ENCODE measurements at regions not wholly inside any gene's neighbourhood (a gene's known extent, or its start where the extent isn't known, plus 50 kb on each side); places are given as distances from the start of the nearest gene placed in this dataset.

DNA sequence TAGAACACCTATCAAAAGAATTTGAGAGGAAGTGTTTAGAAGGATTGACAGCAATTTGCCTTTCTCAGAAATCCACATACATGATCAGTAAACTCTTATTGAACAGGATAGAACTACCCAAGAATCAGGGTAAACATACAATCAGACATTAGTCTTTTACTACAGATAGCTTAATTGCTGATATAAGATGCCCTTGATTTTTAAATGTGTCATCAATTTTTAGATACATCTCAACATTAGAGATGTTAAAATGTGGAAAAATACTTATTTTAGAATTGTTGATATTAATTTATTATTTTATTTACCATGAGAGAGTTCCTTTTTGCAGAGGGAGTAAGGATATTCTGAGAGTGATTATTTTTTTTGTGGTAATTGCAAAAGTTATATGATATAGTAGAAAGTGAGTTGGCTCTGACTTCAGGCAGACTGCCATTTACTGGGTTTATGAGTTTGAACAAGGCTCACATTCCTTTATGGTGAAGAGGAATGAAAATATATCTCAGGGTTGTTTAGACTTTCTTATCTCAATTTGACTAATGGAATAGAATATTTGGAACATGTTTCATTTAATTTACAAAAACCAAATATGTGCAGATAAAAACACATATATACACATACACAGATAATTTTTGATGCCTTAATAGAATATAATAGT, 302.8 kb upstream of the GOLIM4 start:
- in situ Hi-C loops (cut with HindIII; ENCODE audit: low pct_unique_long_range_greater_than_20kb, low sequenced_read_pairs) = no loop called here
- no peak for TF ChIP-seq JUND (IDR thresholded peaks at IDR 0.05; ENCODE audit: low read depth)
- no peak for DNase-seq (ENCODE audit: low read depth in 1 of 2, low spot score in 1 of 2)

DNA sequence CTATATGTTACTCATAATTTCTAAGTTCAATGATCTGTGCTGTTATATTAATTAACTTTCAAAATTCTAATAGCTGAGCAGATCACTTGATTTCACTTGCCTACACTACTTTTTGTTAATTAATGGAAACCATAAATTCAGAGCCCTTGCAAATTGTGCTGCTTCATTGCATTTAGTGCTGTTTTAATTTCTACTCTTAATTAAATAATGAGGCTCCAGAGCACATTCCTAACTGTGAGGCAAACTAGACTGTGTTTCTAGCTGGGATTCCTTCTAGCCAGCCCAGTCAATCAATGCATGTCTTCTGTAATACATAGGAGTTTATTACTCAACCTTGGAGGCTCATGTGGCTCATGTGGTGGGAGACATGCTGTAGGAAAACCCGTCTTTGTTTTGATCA, 301.1 kb upstream of the GOLIM4 start:
- TF ChIP-seq JUND (IDR thresholded peaks at IDR 0.05; ENCODE audit: low read depth) = no peak
- in situ Hi-C loops (cut with HindIII; ENCODE audit: low pct_unique_long_range_greater_than_20kb, low sequenced_read_pairs) = no loop called here
- DNase-seq (ENCODE audit: low read depth in 1 of 2, low spot score in 1 of 2) = no peak

DNA sequence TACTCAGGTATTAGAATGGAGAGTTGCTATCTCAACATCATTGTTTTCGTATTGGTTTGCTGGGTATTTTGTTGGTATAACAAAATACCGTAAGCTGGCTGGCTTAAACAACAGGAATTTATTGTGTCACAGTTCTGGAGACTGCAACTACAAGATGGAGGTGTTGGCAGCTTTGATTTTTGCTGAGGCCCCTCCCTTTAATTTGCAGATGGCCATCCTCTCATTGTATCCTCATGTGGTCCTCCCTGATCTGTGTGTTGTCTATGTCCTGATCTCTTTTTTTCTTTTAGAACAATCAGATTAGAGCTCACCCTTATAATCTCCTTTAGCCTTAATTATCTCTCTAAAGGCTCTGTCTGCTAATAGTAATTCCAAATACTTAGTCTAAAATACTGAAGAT, 299.8 kb upstream of the GOLIM4 start:
- DNase-seq (ENCODE audit: low read depth in 1 of 2, low spot score in 1 of 2) = no peak
- TF ChIP-seq JUND (IDR thresholded peaks at IDR 0.05; ENCODE audit: low read depth) = no peak
- in situ Hi-C loops (cut with HindIII; ENCODE audit: low pct_unique_long_range_greater_than_20kb, low sequenced_read_pairs) = no loop called here

DNA sequence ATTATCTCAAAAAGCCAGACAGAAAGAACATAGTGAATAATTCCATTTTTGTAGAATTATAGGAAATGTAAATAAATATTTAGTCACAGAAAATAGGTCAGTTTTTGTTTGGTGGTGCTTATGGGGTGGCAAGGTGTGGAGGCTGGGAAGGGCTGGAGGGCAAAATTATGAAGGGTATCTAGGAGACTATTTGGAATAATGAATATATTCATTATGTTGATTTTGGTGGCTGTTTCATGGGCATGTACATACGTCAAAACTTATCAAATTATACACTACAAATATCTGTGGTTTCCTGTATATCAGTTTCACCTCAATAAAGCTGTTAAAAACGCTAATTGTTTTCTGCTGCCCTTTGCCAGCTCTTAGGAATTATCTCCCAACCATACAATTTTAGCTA, 298.7 kb upstream of the GOLIM4 start:
- no peak for DNase-seq (ENCODE audit: low read depth in 1 of 2, low spot score in 1 of 2)
- in situ Hi-C loops (cut with HindIII; ENCODE audit: low pct_unique_long_range_greater_than_20kb, low sequenced_read_pairs) = no loop called here
- no peak for TF ChIP-seq JUND (IDR thresholded peaks at IDR 0.05; ENCODE audit: low read depth)

DNA sequence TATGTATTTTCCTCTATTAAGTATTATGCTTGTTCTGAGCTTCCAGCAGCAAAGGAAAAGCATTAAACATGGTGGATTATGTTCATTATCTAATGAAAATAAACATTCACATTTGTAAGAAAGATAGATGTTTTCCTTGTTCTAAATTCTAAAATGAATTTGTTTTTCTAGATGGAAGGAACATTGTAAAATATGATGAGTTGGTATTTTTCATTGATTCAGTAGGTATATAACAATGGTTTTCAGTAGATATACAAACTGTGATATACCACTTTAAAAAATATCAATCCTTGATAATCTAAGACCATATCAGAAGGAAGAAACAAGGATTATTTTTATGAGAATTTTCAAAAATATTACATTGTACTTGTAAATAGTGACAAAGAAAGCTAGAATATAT, 290.6 kb upstream of the GOLIM4 start:
- in situ Hi-C loops (cut with HindIII; ENCODE audit: low pct_unique_long_range_greater_than_20kb, low sequenced_read_pairs) = no loop called here
- no peak for DNase-seq (ENCODE audit: low read depth in 1 of 2, low spot score in 1 of 2)
- TF ChIP-seq JUND (IDR thresholded peaks at IDR 0.05; ENCODE audit: low read depth) = no peak

DNA sequence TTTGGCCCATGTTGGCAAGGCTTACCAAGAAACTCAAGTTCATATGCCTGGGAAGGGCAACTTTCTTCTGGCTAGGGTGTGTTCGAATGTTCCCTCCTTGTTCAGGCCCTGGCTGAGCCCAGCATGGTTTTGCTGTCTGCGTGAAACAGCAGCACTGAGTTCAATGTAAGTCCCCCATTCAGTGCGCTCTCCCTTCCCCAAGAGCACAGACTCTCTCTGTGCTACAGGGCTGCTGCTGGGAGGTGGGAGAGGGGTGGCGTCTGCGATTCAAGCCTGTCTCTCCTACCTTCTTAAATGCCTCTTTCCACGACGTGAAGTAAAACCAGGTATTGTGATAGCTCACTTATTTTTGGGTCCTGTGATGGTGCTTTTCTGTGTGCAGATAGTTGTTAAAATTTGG, 289.3 kb upstream of the GOLIM4 start:
- in situ Hi-C loops (cut with HindIII; ENCODE audit: low pct_unique_long_range_greater_than_20kb, low sequenced_read_pairs) = no loop called here

DNA sequence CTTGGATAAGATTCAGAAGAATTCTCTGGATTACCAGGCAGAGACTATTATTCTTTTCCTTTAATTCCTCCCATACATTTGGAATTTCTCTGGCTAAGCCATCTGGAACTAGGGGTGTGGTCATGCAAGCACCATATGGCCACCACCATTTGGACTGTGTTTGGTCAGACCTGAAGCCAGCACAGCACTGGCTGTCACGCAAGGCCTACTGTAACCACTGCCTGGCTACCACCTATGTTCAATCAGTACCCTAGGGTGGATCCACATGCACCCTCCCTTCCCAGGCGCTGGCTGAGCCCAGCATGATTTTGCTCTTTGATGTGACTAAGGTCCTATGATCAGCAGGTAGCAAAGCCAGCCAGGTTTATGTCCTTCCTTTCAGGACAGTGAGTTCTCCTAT, 287.8 kb upstream of the GOLIM4 start:
- in situ Hi-C loops (cut with HindIII; ENCODE audit: low pct_unique_long_range_greater_than_20kb, low sequenced_read_pairs) = no loop called here
- no peak for TF ChIP-seq JUND (IDR thresholded peaks at IDR 0.05; ENCODE audit: low read depth)
- no peak for DNase-seq (ENCODE audit: low read depth in 1 of 2, low spot score in 1 of 2)

More for the DNA sequence above, 289.3 kb upstream of the GOLIM4 start:
- no peak for TF ChIP-seq JUND (IDR thresholded peaks at IDR 0.05; ENCODE audit: low read depth)
- DNase-seq (ENCODE audit: low read depth in 1 of 2, low spot score in 1 of 2) = no peak

DNA sequence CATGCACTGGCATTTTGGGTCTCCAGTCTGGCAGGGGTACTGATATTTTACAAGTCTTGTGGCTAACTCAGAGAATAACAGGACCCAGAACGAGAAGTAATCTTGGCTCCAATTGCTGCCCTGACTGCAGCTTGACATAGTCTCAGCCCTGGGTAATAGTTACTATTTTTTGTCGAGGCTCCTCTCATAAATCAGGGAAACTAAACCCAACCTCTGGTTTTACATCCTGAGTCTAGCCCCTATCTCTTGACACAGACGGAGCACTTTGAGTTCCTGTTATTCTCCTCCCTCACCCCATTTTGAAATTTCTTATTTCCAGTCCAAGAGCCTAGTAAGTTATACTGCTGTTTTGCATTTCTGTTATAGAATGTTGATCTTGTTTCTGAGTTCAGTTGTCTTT, 276.1 kb upstream of the GOLIM4 start:
- no peak for DNase-seq (ENCODE audit: low read depth in 1 of 2, low spot score in 1 of 2)
- in situ Hi-C loops (cut with HindIII; ENCODE audit: low pct_unique_long_range_greater_than_20kb, low sequenced_read_pairs) = no loop called here
- TF ChIP-seq JUND (IDR thresholded peaks at IDR 0.05; ENCODE audit: low read depth) = no peak

DNA sequence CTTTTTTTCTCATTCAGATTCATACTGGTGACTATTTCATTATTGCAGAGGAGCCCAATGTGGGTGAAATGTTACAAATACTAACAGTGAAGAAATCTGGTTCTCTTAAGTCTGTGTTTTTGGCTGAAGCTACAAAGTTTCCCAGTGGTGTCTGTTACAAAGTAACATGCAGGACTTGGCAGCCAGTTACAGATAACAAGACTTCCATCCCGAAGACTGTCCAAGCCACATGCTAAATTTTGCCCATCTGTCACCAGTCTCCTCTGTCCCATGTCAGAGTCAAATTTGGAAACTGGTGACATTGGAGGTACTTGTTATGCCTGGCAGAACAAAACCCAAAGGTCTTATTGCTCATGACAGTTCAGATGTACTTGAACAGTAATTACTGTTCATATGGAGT, 269.2 kb upstream of the GOLIM4 start:
- no peak for DNase-seq (ENCODE audit: low read depth in 1 of 2, low spot score in 1 of 2)
- no peak for TF ChIP-seq JUND (IDR thresholded peaks at IDR 0.05; ENCODE audit: low read depth)
- in situ Hi-C loops (cut with HindIII; ENCODE audit: low pct_unique_long_range_greater_than_20kb, low sequenced_read_pairs) = no loop called here

DNA sequence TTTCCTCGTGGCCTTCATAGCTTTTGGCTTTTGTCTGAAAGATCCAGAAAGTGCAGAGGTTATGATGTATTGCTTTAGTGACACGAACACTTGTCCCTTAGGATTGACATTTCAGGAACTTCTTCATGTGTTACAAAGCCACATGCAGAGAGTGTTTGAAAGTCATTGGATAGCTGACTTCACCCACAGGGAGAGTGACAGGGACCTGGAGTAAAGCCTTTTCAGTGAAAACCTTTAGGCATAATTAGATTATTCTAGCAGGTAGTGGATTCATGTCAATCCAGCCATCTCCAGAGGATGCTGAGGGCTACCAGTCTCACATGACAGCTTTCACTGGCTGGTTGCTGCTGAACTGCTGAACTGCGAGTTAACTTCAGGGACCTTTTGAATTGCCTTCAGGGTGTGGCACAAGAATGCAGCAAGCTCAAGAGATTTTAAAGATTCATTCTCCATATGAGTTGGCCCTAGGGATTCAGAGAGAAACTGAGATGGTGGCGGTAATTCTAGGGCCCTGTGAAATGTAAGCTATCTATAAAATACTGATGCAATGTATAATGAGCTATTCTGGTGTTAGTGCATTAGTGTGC, 267.0 kb upstream of the GOLIM4 start:
- in situ Hi-C loops (cut with HindIII; ENCODE audit: low pct_unique_long_range_greater_than_20kb, low sequenced_read_pairs) = no loop called here
- no peak for DNase-seq (ENCODE audit: low read depth in 1 of 2, low spot score in 1 of 2)
- no peak for TF ChIP-seq JUND (IDR thresholded peaks at IDR 0.05; ENCODE audit: low read depth)

DNA sequence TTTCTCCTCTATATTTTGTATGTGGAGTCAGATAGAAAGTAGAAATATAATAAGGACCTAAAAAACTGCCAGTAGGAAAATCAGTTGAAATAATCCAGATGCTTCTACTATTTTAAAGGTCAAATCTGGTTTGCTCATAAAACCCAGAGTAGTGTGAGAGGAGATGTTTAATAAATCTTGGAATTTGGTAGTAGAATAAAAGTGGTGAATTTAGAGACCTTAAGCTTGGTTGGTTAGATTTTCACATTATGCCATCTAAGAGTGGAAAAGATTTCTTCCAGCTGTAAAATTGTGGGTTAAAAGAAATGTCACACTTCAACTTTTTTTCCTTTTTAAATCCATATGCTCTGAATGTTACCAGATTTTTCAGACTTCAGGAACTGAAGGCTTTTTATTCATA, 266.4 kb upstream of the GOLIM4 start:
- TF ChIP-seq JUND (IDR thresholded peaks at IDR 0.05; ENCODE audit: low read depth) = no peak
- in situ Hi-C loops (cut with HindIII; ENCODE audit: low pct_unique_long_range_greater_than_20kb, low sequenced_read_pairs) = no loop called here
- no peak for DNase-seq (ENCODE audit: low read depth in 1 of 2, low spot score in 1 of 2)

DNA sequence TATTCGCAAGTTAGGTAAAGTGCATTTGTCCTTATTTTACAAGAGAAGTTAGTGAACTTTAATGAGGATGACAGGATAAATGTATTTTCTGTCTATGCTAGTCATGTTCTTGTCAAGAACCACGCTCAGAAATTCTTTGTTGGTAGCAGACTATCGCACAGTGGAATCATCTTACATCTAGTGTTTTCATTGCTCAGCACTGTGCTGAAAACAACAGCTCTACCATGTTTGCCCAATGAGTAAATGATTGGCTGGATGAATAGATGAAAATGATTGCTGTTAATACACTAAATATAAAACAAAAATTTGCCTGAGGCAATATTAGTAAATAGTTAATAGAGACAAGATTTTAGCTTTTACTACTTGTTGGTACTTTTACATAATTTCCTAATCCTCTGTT, 265.3 kb upstream of the GOLIM4 start:
- in situ Hi-C loops (cut with HindIII; ENCODE audit: low pct_unique_long_range_greater_than_20kb, low sequenced_read_pairs) = no loop called here
- DNase-seq (ENCODE audit: low read depth in 1 of 2, low spot score in 1 of 2) = no peak
- TF ChIP-seq JUND (IDR thresholded peaks at IDR 0.05; ENCODE audit: low read depth) = no peak

DNA sequence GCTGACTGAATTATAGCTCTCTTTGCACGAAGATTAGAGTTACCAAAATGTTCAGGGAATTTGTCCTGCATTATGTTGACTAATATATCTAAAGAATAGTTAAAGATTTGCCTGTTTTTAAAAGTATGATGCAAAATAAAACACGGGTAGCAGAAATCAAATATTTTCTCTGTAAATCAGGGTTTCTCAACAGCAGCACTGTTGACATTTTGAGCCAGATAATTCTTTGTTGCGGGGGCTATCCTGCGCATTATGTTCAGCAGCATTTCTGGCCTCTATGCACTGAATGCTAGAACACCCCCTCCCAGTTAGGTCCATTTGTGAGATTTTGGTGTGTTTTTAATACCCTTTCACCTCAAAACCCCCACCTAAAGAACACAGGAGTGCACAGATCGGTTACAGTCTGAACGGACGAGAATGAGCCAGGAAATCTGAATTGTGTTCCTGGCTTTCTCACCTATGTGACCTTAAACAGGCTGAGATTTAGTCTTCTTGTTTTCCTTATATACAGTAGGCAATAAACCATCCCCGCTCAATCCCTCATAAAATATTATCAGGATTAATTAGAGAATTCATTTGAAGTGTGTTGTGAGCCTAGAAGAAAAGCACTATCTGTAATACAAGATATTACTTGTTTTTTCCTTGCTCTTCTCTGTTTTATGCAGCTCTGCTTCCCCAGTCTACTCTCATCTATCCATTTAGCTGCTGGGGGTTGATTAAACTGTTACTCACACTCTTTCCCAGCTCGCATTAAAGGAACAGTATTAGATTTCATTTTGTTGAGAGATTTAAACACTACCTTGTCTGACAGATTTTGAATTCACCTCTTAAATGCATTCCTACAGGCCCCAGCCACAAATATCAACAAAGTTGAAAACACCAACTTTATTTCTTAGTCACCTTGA, 247.5 kb upstream of the GOLIM4 start:
- in situ Hi-C loops (cut with HindIII; ENCODE audit: low pct_unique_long_range_greater_than_20kb, low sequenced_read_pairs) = no loop called here
- no peak for DNase-seq (ENCODE audit: low read depth in 1 of 2, low spot score in 1 of 2)
- TF ChIP-seq JUND (IDR thresholded peaks at IDR 0.05; ENCODE audit: low read depth) = no peak

Data from T47D (cell line).